ENCODE measurements at regions not wholly inside any gene's neighbourhood (a gene's known extent, or its start where the extent isn't known, plus 50 kb on each side); places are given as distances from the start of the nearest gene placed in this dataset.

DNA sequence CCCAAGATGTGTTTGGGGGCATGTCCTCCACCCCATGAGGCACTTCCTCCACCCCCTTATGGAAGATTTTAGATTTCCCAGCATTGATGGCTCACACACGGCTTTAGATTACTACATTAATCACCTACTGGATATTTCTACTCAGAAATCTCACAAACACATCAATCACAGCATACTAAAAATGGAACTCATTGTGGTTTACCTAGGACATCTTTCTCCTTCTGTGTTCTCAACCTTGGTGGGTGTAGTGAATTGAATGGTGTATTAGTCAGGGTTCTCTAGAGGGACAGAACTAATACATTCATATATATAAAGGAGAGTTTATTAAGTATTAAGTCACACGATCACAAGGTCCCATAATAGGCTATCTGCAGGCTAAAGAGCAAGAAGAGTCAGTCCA is 82.1 kb upstream of the CYRIA start:
- TF ChIP-seq, protein P1, sequence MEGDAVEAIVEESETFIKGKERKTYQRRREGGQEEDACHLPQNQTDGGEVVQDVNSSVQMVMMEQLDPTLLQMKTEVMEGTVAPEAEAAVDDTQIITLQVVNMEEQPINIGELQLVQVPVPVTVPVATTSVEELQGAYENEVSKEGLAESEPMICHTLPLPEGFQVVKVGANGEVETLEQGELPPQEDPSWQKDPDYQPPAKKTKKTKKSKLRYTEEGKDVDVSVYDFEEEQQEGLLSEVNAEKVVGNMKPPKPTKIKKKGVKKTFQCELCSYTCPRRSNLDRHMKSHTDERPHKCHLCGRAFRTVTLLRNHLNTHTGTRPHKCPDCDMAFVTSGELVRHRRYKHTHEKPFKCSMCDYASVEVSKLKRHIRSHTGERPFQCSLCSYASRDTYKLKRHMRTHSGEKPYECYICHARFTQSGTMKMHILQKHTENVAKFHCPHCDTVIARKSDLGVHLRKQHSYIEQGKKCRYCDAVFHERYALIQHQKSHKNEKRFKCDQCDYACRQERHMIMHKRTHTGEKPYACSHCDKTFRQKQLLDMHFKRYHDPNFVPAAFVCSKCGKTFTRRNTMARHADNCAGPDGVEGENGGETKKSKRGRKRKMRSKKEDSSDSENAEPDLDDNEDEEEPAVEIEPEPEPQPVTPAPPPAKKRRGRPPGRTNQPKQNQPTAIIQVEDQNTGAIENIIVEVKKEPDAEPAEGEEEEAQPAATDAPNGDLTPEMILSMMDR (IDR thresholded peaks at IDR 0.05), result no peak
- TF ChIP-seq SIN3A (IDR thresholded peaks at IDR 0.05; ENCODE audit: borderline replicate concordance, insufficient read depth, low read depth, low read length), result no peak
- TF ChIP-seq POLR2AphosphoS5 (IDR thresholded peaks at IDR 0.05; ENCODE audit: low read depth, low read length), result no peak
- TF ChIP-seq, protein P2, sequence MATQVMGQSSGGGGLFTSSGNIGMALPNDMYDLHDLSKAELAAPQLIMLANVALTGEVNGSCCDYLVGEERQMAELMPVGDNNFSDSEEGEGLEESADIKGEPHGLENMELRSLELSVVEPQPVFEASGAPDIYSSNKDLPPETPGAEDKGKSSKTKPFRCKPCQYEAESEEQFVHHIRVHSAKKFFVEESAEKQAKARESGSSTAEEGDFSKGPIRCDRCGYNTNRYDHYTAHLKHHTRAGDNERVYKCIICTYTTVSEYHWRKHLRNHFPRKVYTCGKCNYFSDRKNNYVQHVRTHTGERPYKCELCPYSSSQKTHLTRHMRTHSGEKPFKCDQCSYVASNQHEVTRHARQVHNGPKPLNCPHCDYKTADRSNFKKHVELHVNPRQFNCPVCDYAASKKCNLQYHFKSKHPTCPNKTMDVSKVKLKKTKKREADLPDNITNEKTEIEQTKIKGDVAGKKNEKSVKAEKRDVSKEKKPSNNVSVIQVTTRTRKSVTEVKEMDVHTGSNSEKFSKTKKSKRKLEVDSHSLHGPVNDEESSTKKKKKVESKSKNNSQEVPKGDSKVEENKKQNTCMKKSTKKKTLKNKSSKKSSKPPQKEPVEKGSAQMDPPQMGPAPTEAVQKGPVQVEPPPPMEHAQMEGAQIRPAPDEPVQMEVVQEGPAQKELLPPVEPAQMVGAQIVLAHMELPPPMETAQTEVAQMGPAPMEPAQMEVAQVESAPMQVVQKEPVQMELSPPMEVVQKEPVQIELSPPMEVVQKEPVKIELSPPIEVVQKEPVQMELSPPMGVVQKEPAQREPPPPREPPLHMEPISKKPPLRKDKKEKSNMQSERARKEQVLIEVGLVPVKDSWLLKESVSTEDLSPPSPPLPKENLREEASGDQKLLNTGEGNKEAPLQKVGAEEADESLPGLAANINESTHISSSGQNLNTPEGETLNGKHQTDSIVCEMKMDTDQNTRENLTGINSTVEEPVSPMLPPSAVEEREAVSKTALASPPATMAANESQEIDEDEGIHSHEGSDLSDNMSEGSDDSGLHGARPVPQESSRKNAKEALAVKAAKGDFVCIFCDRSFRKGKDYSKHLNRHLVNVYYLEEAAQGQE (IDR thresholded peaks at IDR 0.05; ENCODE audit: insufficient read depth in 1 of 2, low read depth in 2 of 2, low read length in 1 of 2), result no peak

Data from Panc1 (cell line).